GM12878 (cell line): ENCODE measurements at regions not wholly inside any gene's neighbourhood (a gene's known extent, or its start where the extent isn't known, plus 50 kb on each side); places are given as distances from the start of the nearest gene placed in this dataset.

Experiments used
- ATAC-seq: fragments of 200-7000 bp; cut with Tn5 transposase; 3 replicates; pipeline ENCODE4 v1.9.1; 2020; ENCODE audit warnings: mild to moderate bottlenecking, moderate library complexity
- BruUV-seq: library from RNA; stranded (reverse); fragments of 400-500 nt; replicated peaks from 2 replicates; lab custom pipeline; 2021; lab: Mats Ljungman, UMichigan
- CTCF ChIA-PET: fragments of 300-600 bp; sonication (Branson Sonifier 250); formaldehyde crosslinking; extraction: SDS; loops from one replicate; lab custom pipeline; 2021; ENCODE audit warnings: inconsistent platforms; lab: Yijun Ruan, JAX
- POLR2A ChIA-PET: fragments of 350-600 bp; formaldehyde crosslinking; extraction: SDS; loops from one replicate; lab custom pipeline; 2021; ENCODE audit warnings: inconsistent platforms; lab: Charles Lee
- RAD21 ChIA-PET: fragments of 300-600 bp; sonication (Branson Sonifier 250); formaldehyde crosslinking; loops from one replicate; lab custom pipeline; 2023; ENCODE audit warnings: antibody characterized with exemption; ENCODE audit not compliant: unreplicated experiment; lab: Charles Lee
- SMC1A ChIA-PET: fragments of 300-600 bp; sonication (Branson Sonifier 250); formaldehyde crosslinking; loops from one replicate; lab custom pipeline; 2023; ENCODE audit not compliant: unreplicated experiment, uncharacterized antibody; lab: Charles Lee
- DNase-seq: peaks from one replicate; pipeline ENCODE4 v3.0.0-alpha.2; 2011; ENCODE audit warnings: low read depth, low spot score
- FAIRE-seq: peaks from 3 replicates; lab custom pipeline; 2011; peaks lifted over from hg19 to GRCh38; lab: Jason Lieb, UNC
- H2AFZ ChIP-seq: 2 replicates; pipeline ENCODE4 v1.6.0; 2011; ENCODE audit warnings: low read depth, low read length, control low read depth; ENCODE audit not compliant: control insufficient read depth
- H3K27ac ChIP-seq: 2 replicates; pipeline ENCODE4 v1.5.1; 2011; ENCODE audit warnings: control low read depth; ENCODE audit not compliant: control insufficient read depth, insufficient read depth
- H3K27me3 ChIP-seq, 2 experiments: replicated peaks in 1 of 2; 2 replicates each; pipeline versions ENCODE4 v1.6.0 to v1.6.1; 2011; ENCODE audit warnings: low read length in 1 of 2; ENCODE audit not compliant: control insufficient read depth in 2 of 2, insufficient read depth in 2 of 2
- H3K36me3 ChIP-seq, 2 experiments: 2 replicates each; pipeline ENCODE4 v1.5.1; 2011; ENCODE audit warnings: low read length in 1 of 2; ENCODE audit not compliant: control insufficient read depth in 2 of 2, insufficient read depth in 2 of 2
- H3K4me1 ChIP-seq: 2 replicates; pipeline ENCODE4 v1.6.1; 2011; ENCODE audit warnings: mild to moderate bottlenecking, low read length, moderate library complexity, mixed read lengths; ENCODE audit not compliant: control insufficient read depth, insufficient read depth
- H3K4me2 ChIP-seq: 2 replicates; pipeline ENCODE4 v1.6.0; 2011; ENCODE audit warnings: control low read depth; ENCODE audit not compliant: control insufficient read depth, insufficient read depth
- H3K4me3 ChIP-seq: fragments of 200-600 bp; sonication (generic); 2 replicates; pipeline ENCODE4 v1.5.1; 2016
- H3K79me2 ChIP-seq: 2 replicates; pipeline ENCODE4 v1.6.0; 2011; ENCODE audit warnings: low read length; ENCODE audit not compliant: control insufficient read depth, insufficient read depth
- H3K9ac ChIP-seq: 2 replicates; pipeline ENCODE4 v1.8.0; 2011; ENCODE audit warnings: low read length, control low read depth, mixed read lengths; ENCODE audit not compliant: control insufficient read depth, insufficient read depth
- H3K9me3 ChIP-seq: replicated peaks from 3 replicates; pipeline ENCODE4 v1.5.1; 2011; ENCODE audit warnings: mild to moderate bottlenecking, low read length; ENCODE audit not compliant: control insufficient read depth, insufficient read depth
- H4K20me1 ChIP-seq: 2 replicates; pipeline ENCODE4 v1.6.0; 2011; ENCODE audit not compliant: control insufficient read depth, insufficient read depth
- BCLAF1 ChIP-seq: fragments of 450-650 bp; IDR thresholded peaks from 2 replicates; pipeline ENCODE4 v1.6.1; 2017; ENCODE audit warnings: antibody characterized with exemption, mild to moderate bottlenecking, moderate library complexity
- CEBPB ChIP-seq, 2 experiments: fragments of 150-350 bp in 1 of 2; IDR thresholded peaks; 2 replicates each; pipeline ENCODE4 v1.6.1; 2012 to 2014; ENCODE audit warnings: low read depth in 2 of 2, low read length in 2 of 2, borderline replicate concordance in 1 of 2, inconsistent platforms in 1 of 2
- CUX1 ChIP-seq: IDR thresholded peaks from 2 replicates; pipeline ENCODE4 v1.6.1; 2012; ENCODE audit warnings: improper control_type of control experiment, low read depth, low read length; ENCODE audit not compliant: insufficient replicate concordance
- PAX5 ChIP-seq: IDR thresholded peaks from 2 replicates; pipeline ENCODE4 v1.6.1; 2011; ENCODE audit warnings: low read depth, low read length, borderline replicate concordance
- SIN3A ChIP-seq: IDR thresholded peaks from 2 replicates; pipeline ENCODE4 v1.6.1; 2012; ENCODE audit warnings: low read depth, low read length, improper control_type of control experiment
- SREBF1 ChIP-seq: IDR thresholded peaks from 2 replicates; pipeline ENCODE4 v1.6.1; 2012; ENCODE audit warnings: mild to moderate bottlenecking, low read length
- TCF3 ChIP-seq: IDR thresholded peaks from 2 replicates; pipeline ENCODE4 v1.6.1; 2012; ENCODE audit warnings: low read depth, mild to moderate bottlenecking, low read length, borderline replicate concordance; ENCODE audit not compliant: insufficient read depth
- WGBS: methylation state at CpG from one replicate; pipeline ENCODE4 v1.1.6; 2016; ENCODE audit warnings: low lambda C conversion rate; ENCODE audit not compliant: insufficient replicate concordance, insufficient coverage; ENCODE audit errors: missing lambda C conversion rate; 5-methylcytosine and 5-hydroxymethylcytosine counted together
- in situ Hi-C: fragments of 300-500 bp; cut with MboI; formaldehyde crosslinking; loops from 9 replicates; pipeline ENCODE4 v1.14.3; 2018; ENCODE audit warnings: mixed read lengths
- intact Hi-C: fragments of 100-400 bp; cut with micrococcal nuclease; formaldehyde crosslinking; loops from one replicate; pipeline ENCODE4 v1.14.2; 2022; ENCODE audit not compliant: unreplicated experiment

DNA sequence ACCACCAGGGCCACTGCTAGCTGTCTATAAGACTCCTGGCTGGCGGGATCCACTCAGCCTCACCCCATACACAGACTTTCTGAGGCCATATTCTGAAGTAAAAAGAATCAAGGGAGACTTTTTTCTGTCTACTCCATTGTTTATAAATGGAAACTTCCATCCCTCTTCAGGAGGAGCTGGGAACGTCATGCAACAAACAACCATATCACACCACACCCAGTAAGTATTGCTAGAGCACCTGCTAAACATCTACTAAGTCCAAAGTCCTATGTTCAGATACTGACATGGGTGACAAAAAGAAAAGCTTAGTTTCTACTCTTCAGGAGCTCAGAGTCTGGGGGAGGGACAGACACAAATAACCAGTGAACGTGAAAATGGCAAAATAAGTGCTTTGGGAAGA is 324.8 kb upstream of the ONECUT1 start (continued):
- TF ChIP-seq CUX1: no peak
- TF ChIP-seq, all 136 proteins: peak for 0

DNA sequence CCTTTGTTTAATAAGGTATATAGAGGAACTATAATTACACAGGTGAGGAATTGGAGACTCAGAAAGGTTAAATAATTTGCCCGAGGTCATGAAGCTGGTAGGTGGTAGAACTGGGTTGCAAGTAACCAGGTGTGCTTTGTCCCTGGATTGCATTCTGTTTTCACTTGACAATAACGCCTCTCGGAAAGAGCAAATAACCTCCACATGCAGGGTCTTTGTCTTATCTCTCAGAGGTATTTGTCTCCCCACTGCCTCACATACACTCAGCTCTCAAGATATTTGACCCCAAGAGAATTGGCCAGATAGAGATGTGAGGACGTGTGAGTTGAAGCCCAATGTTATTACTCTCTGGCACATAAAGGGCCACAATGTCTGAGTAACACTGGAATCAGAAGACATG is 320.9 kb upstream of the ONECUT1 start:
- FAIRE-seq (no peak), ATAC-seq (no peak), DNase-seq (no peak)
- Histone ChIP-seq H3K9ac (no peak overlapping the region), H3K27me3 (no peaks in the 10 kb centered on the region), H4K20me1 (no peaks in the 10 kb centered on the region), H3K4me3 (no peak overlapping the region), H3K27ac (no peak overlapping the region), H2AFZ (no peak overlapping the region), H3K36me3 (no peaks in the 10 kb centered on the region), H3K4me1 (no peaks in the 10 kb centered on the region), H3K79me2 (no peaks in the 10 kb centered on the region), H3K9me3 (no peaks in the 10 kb centered on the region), H3K4me2 (no peak overlapping the region)
- intact Hi-C loops: no loop called here
- 21% methylated on average over 4 of the region's 4 CpGs for WGBS
- BruUV-seq: no TSS peak
- ChIA-PET SMC1A (no interaction called here), RAD21 (no interaction called here), POLR2A (no interaction called here), CTCF (no interaction called here)
- in situ Hi-C loops: no loop called here
- TF ChIP-seq PAX5: no peak
- TF ChIP-seq BCLAF1: no peak
- no peak for TF ChIP-seq SREBF1
- TF ChIP-seq SIN3A: no peak
- no peak for TF ChIP-seq TCF3
- TF ChIP-seq CEBPB (IDR thresholded peaks at IDR 0.05; ENCODE audit: borderline replicate concordance in 1 of 2, low read depth in 2 of 2, low read length in 2 of 2): no peak
